Ishikawa (cell line): ENCODE measurements at regions not wholly inside any gene's neighbourhood (a gene's known extent, or its start where the extent isn't known, plus 50 kb on each side); places are given as distances from the start of the nearest gene placed in this dataset.

Experiments
- CEBPB ChIP-seq: IDR thresholded peaks from 2 replicates; pipeline ENCODE4 v1.6.1; 2012
- CREB1 ChIP-seq: IDR thresholded peaks from 2 replicates; pipeline ENCODE4 v1.6.1; 2012; ENCODE audit warnings: low read depth
- EGR1 ChIP-seq: IDR thresholded peaks from 2 replicates; pipeline ENCODE4 v1.6.1; 2012
- EP300 ChIP-seq: IDR thresholded peaks from 2 replicates; pipeline ENCODE4 v1.6.1; 2012; ENCODE audit warnings: borderline replicate concordance
- FOXM1 ChIP-seq: IDR thresholded peaks from 2 replicates; pipeline ENCODE4 v1.6.1; 2012; ENCODE audit warnings: low read depth, borderline replicate concordance
- NFIC ChIP-seq: IDR thresholded peaks from 2 replicates; pipeline ENCODE4 v1.6.1; 2012
- RAD21 ChIP-seq: IDR thresholded peaks from 2 replicates; pipeline ENCODE4 v1.6.1; 2012; ENCODE audit warnings: low read depth
- REST ChIP-seq: IDR thresholded peaks from 2 replicates; pipeline ENCODE4 v1.6.1; 2012; ENCODE audit warnings: low read depth, mild to moderate bottlenecking
- TAF1 ChIP-seq: IDR thresholded peaks from 2 replicates; pipeline ENCODE4 v1.6.1; 2012; ENCODE audit warnings: low read depth, mild to moderate bottlenecking
- TCF12 ChIP-seq: IDR thresholded peaks from 2 replicates; pipeline ENCODE4 v1.6.1; 2012; ENCODE audit warnings: low read depth
- TEAD4 ChIP-seq: IDR thresholded peaks from 2 replicates; pipeline ENCODE4 v1.6.1; 2012
- YY1 ChIP-seq: IDR thresholded peaks from 2 replicates; pipeline ENCODE4 v1.6.1; 2012; ENCODE audit warnings: low read depth
- ZBTB7A ChIP-seq: IDR thresholded peaks from 2 replicates; pipeline ENCODE4 v1.6.1; 2012; ENCODE audit warnings: low read depth
- TF ChIP-seq, protein P1 (sequence below): IDR thresholded peaks from 2 replicates; pipeline ENCODE4 v1.6.1; 2012
- TF ChIP-seq, protein P2 (sequence below): IDR thresholded peaks from 2 replicates; pipeline ENCODE4 v1.6.1; 2012

- TF ChIP-seq CEBPB (no peak), EGR1 (no peak), RAD21 (no peak), TCF12 (no peak), YY1 (no peak), ZBTB7A (no peak), NFIC (no peak), TEAD4 (no peak), EP300 (no peak), TAF1 (no peak), FOXM1 (no peak)
- TF ChIP-seq, protein P1, sequence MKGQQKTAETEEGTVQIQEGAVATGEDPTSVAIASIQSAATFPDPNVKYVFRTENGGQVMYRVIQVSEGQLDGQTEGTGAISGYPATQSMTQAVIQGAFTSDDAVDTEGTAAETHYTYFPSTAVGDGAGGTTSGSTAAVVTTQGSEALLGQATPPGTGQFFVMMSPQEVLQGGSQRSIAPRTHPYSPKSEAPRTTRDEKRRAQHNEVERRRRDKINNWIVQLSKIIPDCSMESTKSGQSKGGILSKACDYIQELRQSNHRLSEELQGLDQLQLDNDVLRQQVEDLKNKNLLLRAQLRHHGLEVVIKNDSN, result no peak
Observed at GRCh38 chr15:29393443-29393842, 123.8 kb upstream of the NSMCE3 start.

- TF ChIP-seq, protein P1, result no peak
- TF ChIP-seq EGR1 (no peak), FOXM1 (no peak), EP300 (no peak), CEBPB (no peak), TAF1 (no peak)
- TF ChIP-seq, protein P2, sequence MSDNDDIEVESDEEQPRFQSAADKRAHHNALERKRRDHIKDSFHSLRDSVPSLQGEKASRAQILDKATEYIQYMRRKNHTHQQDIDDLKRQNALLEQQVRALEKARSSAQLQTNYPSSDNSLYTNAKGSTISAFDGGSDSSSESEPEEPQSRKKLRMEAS, result no peak
Observed at GRCh38 chr15:29392358-29392757, 122.7 kb upstream of the NSMCE3 start.

DNA sequence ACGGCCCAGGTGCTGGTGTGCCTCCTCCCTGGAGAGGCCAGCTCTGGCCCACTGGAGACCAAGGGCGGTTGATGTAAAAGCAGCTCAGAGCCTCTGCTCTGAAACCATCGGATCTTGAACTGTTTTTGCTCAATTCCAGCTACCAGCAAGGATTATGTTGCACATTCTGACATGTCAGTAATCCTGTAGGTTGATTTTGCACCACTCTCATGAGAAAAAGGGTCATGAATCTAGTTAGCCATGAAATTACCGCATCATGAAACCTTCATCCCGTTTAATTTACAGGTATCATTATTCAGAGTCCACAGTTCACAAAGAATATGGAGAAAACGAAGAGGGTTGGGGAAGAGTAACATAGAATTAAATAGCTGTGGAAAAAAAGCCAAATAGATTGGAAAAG is 120.4 kb upstream of the NSMCE3 start:
- TF ChIP-seq REST (no peak), TAF1 (no peak), EGR1 (no peak), FOXM1 (no peak), ZBTB7A (no peak), RAD21 (no peak), TCF12 (no peak), EP300 (no peak), YY1 (no peak), CREB1 (no peak), NFIC (no peak), CEBPB (no peak)
- TF ChIP-seq, protein P1, result no peak

DNA sequence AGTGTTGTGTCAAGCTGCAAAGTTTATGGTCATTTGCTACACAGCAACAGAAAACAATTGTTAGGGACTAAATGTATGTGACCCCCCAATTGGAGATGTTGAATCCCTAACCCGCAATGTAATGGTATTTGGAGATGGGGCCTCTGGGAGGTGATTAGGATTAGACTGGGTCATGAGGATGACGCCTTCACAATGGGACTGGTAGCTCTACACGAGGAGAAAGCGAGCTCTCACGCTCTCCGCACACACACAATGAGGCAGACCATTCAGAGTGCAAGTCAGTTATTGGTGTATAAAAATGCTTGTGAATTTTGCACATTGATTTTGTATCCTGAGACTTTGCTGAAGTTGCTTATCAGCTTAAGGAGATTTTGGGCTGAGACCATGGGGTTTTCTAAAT is 116.9 kb upstream of the NSMCE3 start:
- TF ChIP-seq RAD21 (no peak), FOXM1 (no peak), TAF1 (no peak), ZBTB7A (no peak), CEBPB (no peak), TCF12 (no peak), TEAD4 (no peak), NFIC (no peak), EGR1 (no peak), REST (no peak), EP300 (no peak), CREB1 (no peak), YY1 (no peak)
- TF ChIP-seq, protein P1, result no peak
- TF ChIP-seq, protein P2, result no peak

GRCh38 chr15:29383367-29383766 is 113.7 kb upstream of the NSMCE3 start:
- TF ChIP-seq TEAD4, result no peak
- no peak for TF ChIP-seq FOXM1
- TF ChIP-seq, protein P2, result no peak
- TF ChIP-seq RAD21, result no peak
- no peak for TF ChIP-seq ZBTB7A
